22Rv1 (cell line): ENCODE measurements at regions not wholly inside any gene's neighbourhood (a gene's known extent, or its start where the extent isn't known, plus 50 kb on each side); places are given as distances from the start of the nearest gene placed in this dataset.

Source experiments
- H3K27ac ChIP-seq: fragments of 450-650 bp; 2 replicates; pipeline ENCODE4 v1.5.1; 2017
- ZFX ChIP-seq: fragments of 450-650 bp; IDR thresholded peaks from 2 replicates; pipeline ENCODE4 v1.6.1; 2017; ENCODE audit warnings: antibody characterized with exemption, borderline replicate concordance
- TF ChIP-seq, protein P1 (sequence below): fragments of 450-650 bp; IDR thresholded peaks from 2 replicates; pipeline ENCODE4 v1.5.1; 2017; ENCODE audit warnings: mild to moderate bottlenecking

- no peak for TF ChIP-seq ZFX
- TF ChIP-seq, protein P1, sequence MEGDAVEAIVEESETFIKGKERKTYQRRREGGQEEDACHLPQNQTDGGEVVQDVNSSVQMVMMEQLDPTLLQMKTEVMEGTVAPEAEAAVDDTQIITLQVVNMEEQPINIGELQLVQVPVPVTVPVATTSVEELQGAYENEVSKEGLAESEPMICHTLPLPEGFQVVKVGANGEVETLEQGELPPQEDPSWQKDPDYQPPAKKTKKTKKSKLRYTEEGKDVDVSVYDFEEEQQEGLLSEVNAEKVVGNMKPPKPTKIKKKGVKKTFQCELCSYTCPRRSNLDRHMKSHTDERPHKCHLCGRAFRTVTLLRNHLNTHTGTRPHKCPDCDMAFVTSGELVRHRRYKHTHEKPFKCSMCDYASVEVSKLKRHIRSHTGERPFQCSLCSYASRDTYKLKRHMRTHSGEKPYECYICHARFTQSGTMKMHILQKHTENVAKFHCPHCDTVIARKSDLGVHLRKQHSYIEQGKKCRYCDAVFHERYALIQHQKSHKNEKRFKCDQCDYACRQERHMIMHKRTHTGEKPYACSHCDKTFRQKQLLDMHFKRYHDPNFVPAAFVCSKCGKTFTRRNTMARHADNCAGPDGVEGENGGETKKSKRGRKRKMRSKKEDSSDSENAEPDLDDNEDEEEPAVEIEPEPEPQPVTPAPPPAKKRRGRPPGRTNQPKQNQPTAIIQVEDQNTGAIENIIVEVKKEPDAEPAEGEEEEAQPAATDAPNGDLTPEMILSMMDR: no peak
- no peak overlapping the region for H3K27ac ChIP-seq
Measured at GRCh38 chr2:225797394-225797793, 397.9 kb downstream of the NYAP2 start.

GRCh38 chr2:225794652-225795400, 395.3 kb downstream of the NYAP2 start:
- H3K27ac ChIP-seq: no peak overlapping the region
- TF ChIP-seq, protein P1: no peak
- no peak for TF ChIP-seq ZFX

- H3K27ac ChIP-seq: no peak overlapping the region
- TF ChIP-seq, protein P1: no peak
- TF ChIP-seq ZFX: no peak
Measured at GRCh38 chr2:225793736-225794550, 394.4 kb downstream of the NYAP2 start.

DNA sequence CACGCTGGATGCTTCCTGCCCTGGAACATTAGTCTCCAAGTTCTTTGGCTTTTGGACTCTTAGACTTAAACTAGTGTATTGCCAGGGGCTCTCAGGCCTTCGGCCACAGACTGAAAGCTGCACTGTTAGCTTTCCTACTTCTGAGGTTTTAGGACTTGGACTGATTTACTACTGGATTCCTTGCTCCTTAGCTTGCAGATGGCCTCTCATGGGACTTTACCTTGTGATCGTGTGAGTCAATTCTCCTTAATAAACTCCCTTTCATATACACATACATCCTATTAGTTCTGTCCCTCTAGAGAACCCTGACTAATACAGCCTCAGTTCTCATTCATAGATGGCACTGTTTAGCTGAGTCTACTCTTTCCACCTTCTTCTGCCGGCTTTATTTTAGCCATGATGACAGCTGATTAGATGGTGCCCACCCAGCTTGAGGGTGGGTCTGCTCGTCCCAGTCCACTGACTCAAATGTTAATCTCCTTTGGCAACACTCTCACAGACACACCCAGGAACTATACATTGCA, 389.1 kb downstream of the NYAP2 start:
- no peak overlapping the region for H3K27ac ChIP-seq
- TF ChIP-seq, protein P1: no peak
- no peak for TF ChIP-seq ZFX

DNA sequence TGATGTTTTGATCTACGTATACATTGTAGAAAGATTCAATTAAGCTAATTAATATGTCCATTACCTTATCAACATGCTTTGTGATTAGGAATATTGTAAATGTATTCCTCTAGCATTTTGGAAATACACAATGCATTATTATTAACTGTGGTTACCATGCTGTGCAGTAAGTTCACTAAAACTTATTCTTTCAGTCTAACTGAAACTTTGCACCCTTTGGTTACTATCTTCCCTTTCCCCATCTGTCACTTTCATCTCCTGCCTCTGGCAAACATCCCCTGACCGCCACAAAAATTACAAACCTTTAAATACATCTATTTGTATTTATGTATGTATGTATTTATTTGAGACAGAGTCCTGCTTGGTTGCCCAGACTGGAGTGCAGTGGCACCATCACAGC, 388.0 kb downstream of the NYAP2 start:
- H3K27ac ChIP-seq: no peak overlapping the region
- no peak for TF ChIP-seq ZFX
- TF ChIP-seq, protein P1: no peak

- H3K27ac ChIP-seq: no peak overlapping the region
- TF ChIP-seq, protein P1: no peak
- TF ChIP-seq ZFX: no peak
Measured at GRCh38 chr2:225781991-225782390, 382.5 kb downstream of the NYAP2 start.

DNA sequence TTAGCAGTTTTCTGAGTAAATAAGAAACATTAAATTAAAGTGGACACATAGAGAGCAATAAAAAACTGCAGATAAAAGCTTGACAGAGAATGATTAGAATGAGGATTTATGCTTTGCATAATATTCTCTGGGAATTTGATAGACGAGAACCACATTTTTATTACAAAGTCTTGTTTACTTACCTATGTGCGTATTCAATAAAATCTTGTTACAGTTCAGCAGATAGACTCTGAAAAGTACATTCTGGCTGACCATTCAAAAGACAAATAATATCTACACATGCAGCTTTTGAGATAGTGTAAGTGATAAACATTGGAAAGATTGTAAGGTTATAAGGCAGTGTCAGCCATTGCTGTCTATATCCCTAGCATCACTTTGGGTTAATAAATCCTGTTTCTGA, 381.6 kb downstream of the NYAP2 start:
- TF ChIP-seq, protein P1: no peak
- no peak for TF ChIP-seq ZFX
- no peak overlapping the region for H3K27ac ChIP-seq
